ENCODE measurements at regions not wholly inside any gene's neighbourhood (a gene's known extent, or its start where the extent isn't known, plus 50 kb on each side); places are given as distances from the start of the nearest gene placed in this dataset.

DNA sequence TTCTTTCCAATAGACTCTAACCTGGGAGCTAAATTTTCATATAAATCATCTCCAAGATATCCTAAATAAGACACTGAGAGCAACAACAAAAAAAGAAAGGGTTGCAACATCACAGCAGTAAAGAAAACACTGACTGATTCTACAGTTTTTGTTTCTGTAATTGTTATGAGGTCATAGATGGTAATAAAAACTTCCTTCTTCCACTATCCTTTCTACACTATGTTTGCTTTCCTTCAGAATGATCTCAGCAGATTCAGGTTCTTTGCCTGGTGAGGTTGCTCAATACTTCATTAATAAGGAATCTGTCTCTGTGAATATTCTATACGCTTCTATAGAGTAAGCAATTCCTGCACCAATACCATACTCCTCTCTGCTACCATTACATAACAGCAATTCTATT lies 835.6 kb upstream of the GRAMD2B start:
- no peak for TF ChIP-seq ZNF550 (CRISPR knock-in tag; IDR thresholded peaks at IDR 0.05; ENCODE audit: borderline replicate concordance)
- no peak for TF ChIP-seq PLRG1 (conservative IDR thresholded peaks at IDR 0.05)
- no peak for TF ChIP-seq ATF7 (IDR thresholded peaks at IDR 0.05)
- no peak for TF ChIP-seq ATF7 (CRISPR knock-in tag; IDR thresholded peaks at IDR 0.05)
- no peak for TF ChIP-seq EZH2 (conservative IDR thresholded peaks at IDR 0.05; ENCODE audit: low read depth, low read length)
- TF ChIP-seq ZNF672 (CRISPR knock-in tag; IDR thresholded peaks at IDR 0.05), result no peak
- no peak for TF ChIP-seq SPEN (CRISPR knock-in tag; IDR thresholded peaks at IDR 0.05; ENCODE audit: low read depth)
- no peak for TF ChIP-seq SP5 (CRISPR knock-in tag; IDR thresholded peaks at IDR 0.05; ENCODE audit: borderline replicate concordance, low read depth)
- TF ChIP-seq KMT2A (CRISPR knock-in tag; IDR thresholded peaks at IDR 0.05), result no peak
- no peak for TF ChIP-seq ATF2 (CRISPR knock-in tag; IDR thresholded peaks at IDR 0.05)
- TF ChIP-seq TFDP2 (CRISPR knock-in tag; IDR thresholded peaks at IDR 0.05), result no peak
- TF ChIP-seq CENPT (CRISPR knock-in tag; IDR thresholded peaks at IDR 0.05; ENCODE audit: low read depth), result no peak
- no peak for TF ChIP-seq ZNF253 (CRISPR knock-in tag; IDR thresholded peaks at IDR 0.05; ENCODE audit: borderline replicate concordance)
- no peak for TF ChIP-seq ZNF224 (CRISPR knock-in tag; IDR thresholded peaks at IDR 0.05)
- TF ChIP-seq RBAK (CRISPR knock-in tag; IDR thresholded peaks at IDR 0.05), result no peak
- TF ChIP-seq, protein P1, sequence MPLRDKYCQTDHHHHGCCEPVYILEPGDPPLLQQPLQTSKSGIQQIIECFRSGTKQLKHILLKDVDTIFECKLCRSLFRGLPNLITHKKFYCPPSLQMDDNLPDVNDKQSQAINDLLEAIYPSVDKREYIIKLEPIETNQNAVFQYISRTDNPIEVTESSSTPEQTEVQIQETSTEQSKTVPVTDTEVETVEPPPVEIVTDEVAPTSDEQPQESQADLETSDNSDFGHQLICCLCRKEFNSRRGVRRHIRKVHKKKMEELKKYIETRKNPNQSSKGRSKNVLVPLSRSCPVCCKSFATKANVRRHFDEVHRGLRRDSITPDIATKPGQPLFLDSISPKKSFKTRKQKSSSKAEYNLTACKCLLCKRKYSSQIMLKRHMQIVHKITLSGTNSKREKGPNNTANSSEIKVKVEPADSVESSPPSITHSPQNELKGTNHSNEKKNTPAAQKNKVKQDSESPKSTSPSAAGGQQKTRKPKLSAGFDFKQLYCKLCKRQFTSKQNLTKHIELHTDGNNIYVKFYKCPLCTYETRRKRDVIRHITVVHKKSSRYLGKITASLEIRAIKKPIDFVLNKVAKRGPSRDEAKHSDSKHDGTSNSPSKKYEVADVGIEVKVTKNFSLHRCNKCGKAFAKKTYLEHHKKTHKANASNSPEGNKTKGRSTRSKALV (CRISPR knock-in tag; IDR thresholded peaks at IDR 0.05), result no peak
- no peak for TF ChIP-seq ZNF556 (CRISPR knock-in tag; IDR thresholded peaks at IDR 0.05; ENCODE audit: borderline replicate concordance)
- no peak for TF ChIP-seq ZNF20 (CRISPR knock-in tag; IDR thresholded peaks at IDR 0.05)
- TF ChIP-seq CREBL2 (CRISPR knock-in tag; IDR thresholded peaks at IDR 0.05; ENCODE audit: borderline replicate concordance), result no peak
- TF ChIP-seq GATA4 (IDR thresholded peaks at IDR 0.05; ENCODE audit: borderline replicate concordance, low read depth), result no peak
- Histone ChIP-seq H3K36me3 (replicated peaks in 1 of 2; ENCODE audit: control insufficient read depth in 1 of 2, insufficient read depth in 2 of 2, low read length in 2 of 2) (no peaks in the 10 kb centered on the region), H3K79me2 (ENCODE audit: insufficient read depth, low read length) (no peaks in the 10 kb centered on the region), H3K4me1 (ENCODE audit: insufficient read depth, low read length) (no peaks in the 10 kb centered on the region), H3K27ac (ENCODE audit: extremely low read length, insufficient read depth, low read length) (no peak overlapping the region), H3K4me2 (ENCODE audit: low read depth, low read length) (no peak overlapping the region), H3K9ac (ENCODE audit: insufficient read depth, low read depth, low read length) (no peak overlapping the region), H2AFZ (ENCODE audit: low read length) (no peak overlapping the region), H3K4me3 (replicated peaks in 1 of 3; ENCODE audit: insufficient read depth in 1 of 3, low read depth in 2 of 3, low read length in 3 of 3) (no peak overlapping the region), H3K9me3 (ENCODE audit: low read length) (peaks cover 19% of the 10 kb centered on the region; the same call in 1 of the 2 replicates), H3K27me3 (ENCODE audit: control insufficient read depth in 1 of 2, insufficient read depth in 2 of 2, low read length in 2 of 2) (no peaks in the 10 kb centered on the region), H4K20me1 (ENCODE audit: insufficient read depth, low read length) (no peaks in the 10 kb centered on the region)
- intact Hi-C loops (cut with micrococcal nuclease; ENCODE audit: unreplicated experiment) (no loop called here), in situ Hi-C loops (cut with HindIII; ENCODE audit: extremely low pct_ligation_motif_present, low pct_unique_long_range_greater_than_20kb) (no loop called here)
- DNase-seq (ENCODE audit: low spot score), result no peak
- no peak for FAIRE-seq
- no TSS peak for BruUV-seq (replicated peaks)
- ATAC-seq, result no peak
- WGBS (ENCODE audit: low lambda C conversion rate), result 3% methylated on average over 1 of the region's 1 CpG
- ChIA-PET POLR2A (no interaction called here), CTCF (ENCODE audit: low intra/inter-chr PET ratio, low total read pairs) (no interaction called here)

Data from HepG2 (cell line).